ENCODE measurements at regions not wholly inside any gene's neighbourhood (a gene's known extent, or its start where the extent isn't known, plus 50 kb on each side); places are given as distances from the start of the nearest gene placed in this dataset.

DNA sequence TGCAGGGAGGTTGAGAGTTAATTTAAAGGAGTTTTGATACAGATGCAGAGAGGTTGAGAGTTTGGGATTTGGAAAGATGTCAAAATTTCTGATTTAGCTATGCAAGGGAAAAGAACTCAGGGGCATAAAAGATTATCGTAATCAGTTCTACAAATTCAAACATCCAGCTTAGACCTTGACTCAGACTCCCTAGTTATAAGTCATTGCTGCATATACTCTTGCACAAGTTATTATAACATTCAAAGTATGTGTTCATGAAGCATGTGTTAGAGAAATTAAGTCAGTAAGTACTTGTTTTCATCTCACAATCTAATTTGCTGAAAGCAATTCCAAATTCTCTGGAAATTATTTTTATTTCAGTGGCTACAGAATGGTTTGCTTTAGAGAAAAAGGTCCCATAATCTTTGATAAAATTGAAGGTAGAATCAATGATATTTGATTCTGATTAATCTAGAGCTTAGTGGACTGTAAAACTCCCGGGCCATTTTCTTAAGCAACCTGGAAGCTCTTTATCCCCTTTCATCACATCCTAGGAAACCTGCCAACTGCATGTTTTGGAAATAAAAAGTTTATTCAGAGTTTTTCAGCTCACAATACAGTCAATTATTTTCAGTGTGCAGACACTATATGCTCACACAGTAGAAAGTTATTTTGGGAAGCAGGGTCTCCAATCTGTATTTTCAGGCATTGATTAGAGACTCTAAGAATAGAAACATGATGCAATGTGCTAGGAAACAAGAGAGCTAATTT lies 132.9 kb upstream of the SPANXC start (continued):
- TF ChIP-seq ZKSCAN1 (IDR thresholded peaks at IDR 0.05; ENCODE audit: low read depth, low read length) (no peak), MYNN (IDR thresholded peaks at IDR 0.05) (no peak), MYNN (CRISPR knock-in tag; IDR thresholded peaks at IDR 0.05) (no peak), E2F6 (IDR thresholded peaks at IDR 0.05; ENCODE audit: borderline replicate concordance in 1 of 2, extremely low read depth in 1 of 2, insufficient read depth in 1 of 2, insufficient read length in 1 of 2, low read depth in 1 of 2, low read length in 1 of 2, poor library complexity in 1 of 2, severe bottlenecking in 1 of 2) (no peak), SMARCA4 (IDR thresholded peaks at IDR 0.05) (no peak)
- TF ChIP-seq, protein P1, sequence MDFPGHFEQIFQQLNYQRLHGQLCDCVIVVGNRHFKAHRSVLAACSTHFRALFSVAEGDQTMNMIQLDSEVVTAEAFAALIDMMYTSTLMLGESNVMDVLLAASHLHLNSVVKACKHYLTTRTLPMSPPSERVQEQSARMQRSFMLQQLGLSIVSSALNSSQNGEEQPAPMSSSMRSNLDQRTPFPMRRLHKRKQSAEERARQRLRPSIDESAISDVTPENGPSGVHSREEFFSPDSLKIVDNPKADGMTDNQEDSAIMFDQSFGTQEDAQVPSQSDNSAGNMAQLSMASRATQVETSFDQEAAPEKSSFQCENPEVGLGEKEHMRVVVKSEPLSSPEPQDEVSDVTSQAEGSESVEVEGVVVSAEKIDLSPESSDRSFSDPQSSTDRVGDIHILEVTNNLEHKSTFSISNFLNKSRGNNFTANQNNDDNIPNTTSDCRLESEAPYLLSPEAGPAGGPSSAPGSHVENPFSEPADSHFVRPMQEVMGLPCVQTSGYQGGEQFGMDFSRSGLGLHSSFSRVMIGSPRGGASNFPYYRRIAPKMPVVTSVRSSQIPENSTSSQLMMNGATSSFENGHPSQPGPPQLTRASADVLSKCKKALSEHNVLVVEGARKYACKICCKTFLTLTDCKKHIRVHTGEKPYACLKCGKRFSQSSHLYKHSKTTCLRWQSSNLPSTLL (IDR thresholded peaks at IDR 0.05): no peak

GRCh38 chrX:141341743-141342142 lies 99.4 kb upstream of the SPANXC start:
- BruUV-seq (replicated peaks): no TSS peak
- TF ChIP-seq ZNF347 (CRISPR knock-in tag; IDR thresholded peaks at IDR 0.05; ENCODE audit: low read depth) (no peak), NR3C1 (CRISPR knock-in tag; IDR thresholded peaks at IDR 0.05) (no peak), NUFIP1 (IDR thresholded peaks at IDR 0.05; ENCODE audit: partially characterized antibody) (no peak), PTTG1 (tag; IDR thresholded peaks at IDR 0.05; ENCODE audit: low read depth) (no peak), SP2 (IDR thresholded peaks at IDR 0.05; ENCODE audit: extremely low read depth, low read depth, low read length, poor library complexity, severe bottlenecking) (no peak), BMI1 (IDR thresholded peaks at IDR 0.05; ENCODE audit: low read length) (no peak), HMGN3 (IDR thresholded peaks at IDR 0.05; ENCODE audit: borderline replicate concordance, extremely low read depth, insufficient read length, low read depth, low read length) (no peak), THAP12 (CRISPR knock-in tag; IDR thresholded peaks at IDR 0.05) (no peak), HNRNPK (IDR thresholded peaks at IDR 0.05; ENCODE audit: low read depth, low read length, poor library complexity, severe bottlenecking) (no peak)

More at GRCh38 chrX:141341743-141342142, 99.4 kb upstream of the SPANXC start:
- CTCF ChIA-PET (ENCODE audit: low intra/inter-chr PET ratio): no interaction called here
- Histone ChIP-seq H4K20me1 (replicated peaks; ENCODE audit: control insufficient read depth, insufficient read depth, low read length) (no peaks in the 10 kb centered on the region), H2AFZ (ENCODE audit: low read depth, low read length) (no peak overlapping the region), H3K27me3 (ENCODE audit: control insufficient read depth in 2 of 2, insufficient read depth in 2 of 2, low read length in 2 of 2) (no peaks in the 10 kb centered on the region), H3K36me3 (ENCODE audit: control insufficient read depth, insufficient read depth, low read length) (no peaks in the 10 kb centered on the region), H3K27ac (ENCODE audit: extremely low read depth, low read depth, low read length) (no peak overlapping the region), H3K9me3 (replicated peaks; ENCODE audit: control insufficient read depth, insufficient read depth, low read depth, low read length) (no peaks in the 10 kb centered on the region), H3K4me2 (ENCODE audit: insufficient read depth, low read length) (no peak overlapping the region), H3K4me1 (replicated peaks in 1 of 2; ENCODE audit: control insufficient read depth in 2 of 2, insufficient read depth in 2 of 2, low read length in 2 of 2) (no peaks in the 10 kb centered on the region), H3K9me1 (ENCODE audit: control insufficient read depth, insufficient read depth, low read length) (no peaks in the 10 kb centered on the region), H3K9ac (ENCODE audit: insufficient read depth in 1 of 2, low read depth in 2 of 2, low read length in 2 of 2) (no peak overlapping the region), H3K4me3 (no peak overlapping the region), H3K79me2 (ENCODE audit: control insufficient read depth, insufficient read depth, low read length) (no peaks in the 10 kb centered on the region)
- POLR2A ChIA-PET: no interaction called here
- intact Hi-C loops (cut with micrococcal nuclease) (no loop called here), in situ Hi-C loops (cut with MboI) (no loop called here)
- DNase-seq (ENCODE audit: extremely low read depth in 1 of 4, low spot score in 3 of 4) (no peak), FAIRE-seq (no peak), ATAC-seq (no peak)
- 0% methylated on average over 2 of the region's 2 CpGs for WGBS (ENCODE audit: insufficient coverage, low coverage, missing lambda C conversion rate)

Data from K562 (cell line).